Keratinocyte (primary cell): ENCODE measurements at regions not wholly inside any gene's neighbourhood (a gene's known extent, or its start where the extent isn't known, plus 50 kb on each side); places are given as distances from the start of the nearest gene placed in this dataset.
"Not testable (repeated sequence)": the region's sequence is repeated elsewhere in the genome, so short reads cannot be mapped to it uniquely, and the experiment has no call there.

Experiments used
- DNase-seq: peaks from one replicate; pipeline ENCODE4 v3.0.0-alpha.2; 2011; ENCODE audit warnings: low read depth, missing footprints, low spot score
- FAIRE-seq: peaks from 2 replicates; lab custom pipeline; 2011; peaks lifted over from hg19 to GRCh38; lab: Jason Lieb, UNC
- H2AFZ ChIP-seq: 2 replicates; pipeline ENCODE4 v1.6.0; 2012; ENCODE audit warnings: low read length, control low read depth, inconsistent platforms; ENCODE audit not compliant: control insufficient read depth
- H3K27ac ChIP-seq: 2 replicates; pipeline ENCODE4 v1.5.1; 2011; ENCODE audit warnings: low read length; ENCODE audit not compliant: control insufficient read depth, insufficient read depth
- H3K27me3 ChIP-seq: 3 replicates; pipeline ENCODE4 v1.6.0; 2011; ENCODE audit warnings: low read length; ENCODE audit not compliant: control insufficient read depth, insufficient read depth; ENCODE audit errors: extremely low read depth
- H3K36me3 ChIP-seq, 2 experiments: 2 replicates in 1 of 2; 3 replicates in 1 of 2; pipeline ENCODE4 v1.5.1; 2011; ENCODE audit warnings: low read length in 2 of 2, mild to moderate bottlenecking in 1 of 2; ENCODE audit not compliant: control insufficient read depth in 2 of 2, insufficient read depth in 2 of 2; ENCODE audit errors: extremely low read depth in 1 of 2
- H3K4me1 ChIP-seq: 3 replicates; pipeline ENCODE4 v1.5.1; 2011; ENCODE audit warnings: low read length; ENCODE audit not compliant: control insufficient read depth, insufficient read depth; ENCODE audit errors: extremely low read depth
- H3K4me2 ChIP-seq: 3 replicates; pipeline ENCODE4 v1.6.0; 2011; ENCODE audit warnings: low read depth, low read length; ENCODE audit not compliant: control insufficient read depth, insufficient read depth; ENCODE audit errors: extremely low read depth
- H3K4me3 ChIP-seq, 3 experiments: fragments of 200-600 bp in 1 of 3; sonication (generic) in 1 of 3; 2 replicates in 2 of 3; 3 replicates in 1 of 3; pipeline ENCODE4 v1.5.1; 2011 to 2016; ENCODE audit warnings: low read length in 3 of 3, mild to moderate bottlenecking in 3 of 3, control low read depth in 2 of 3, inconsistent platforms in 1 of 3, low read depth in 1 of 3, mixed read lengths in 1 of 3, mixed run types in 1 of 3, moderate library complexity in 1 of 3; ENCODE audit not compliant: control insufficient read depth in 2 of 3, insufficient read depth in 2 of 3; ENCODE audit errors: extremely low read depth in 1 of 3
- H3K79me2 ChIP-seq: 2 replicates; pipeline ENCODE4 v1.6.0; 2012; ENCODE audit warnings: low read length; ENCODE audit not compliant: control insufficient read depth, insufficient read depth
- H3K9ac ChIP-seq: 3 replicates; pipeline ENCODE4 v1.6.0; 2011; ENCODE audit warnings: low read length; ENCODE audit not compliant: control insufficient read depth, insufficient read depth; ENCODE audit errors: extremely low read depth
- H3K9me1 ChIP-seq: 3 replicates; pipeline ENCODE4 v1.6.0; 2011; ENCODE audit warnings: low read length; ENCODE audit not compliant: control insufficient read depth, insufficient read depth; ENCODE audit errors: extremely low read depth
- H3K9me3 ChIP-seq: 2 replicates; pipeline ENCODE4 v1.5.1; 2012; ENCODE audit warnings: low read depth, low read length; ENCODE audit not compliant: control insufficient read depth
- H4K20me1 ChIP-seq: 3 replicates; pipeline ENCODE4 v1.6.0; 2011; ENCODE audit warnings: low read length; ENCODE audit not compliant: control insufficient read depth, insufficient read depth; ENCODE audit errors: extremely low read depth
- CTCF ChIP-seq, 3 experiments: IDR thresholded peaks in 1 of 3; conservative IDR thresholded peaks in 1 of 3; optimal IDR thresholded peaks in 1 of 3; 2 replicates in 2 of 3; 3 replicates in 1 of 3; pipeline versions ENCODE3 to v1.5.1; 2011; ENCODE audit warnings: low read length in 3 of 3, mild to moderate bottlenecking in 3 of 3, moderate library complexity in 2 of 3, control low read depth in 1 of 3, inconsistent platforms in 1 of 3; ENCODE audit not compliant: insufficient read depth in 2 of 3; ENCODE audit errors: extremely low read depth in 1 of 3
- EZH2 ChIP-seq: IDR thresholded peaks from one replicate; pipeline ENCODE4 v1.6.1; 2012; ENCODE audit warnings: inconsistent platforms, mild to moderate bottlenecking, low read length, moderate library complexity
- dilution Hi-C: fragments of 300-500 bp; cut with MboI; formaldehyde crosslinking; loops from one replicate; pipeline ENCODE4 v1.7.0; 2020; ENCODE audit warnings: low sequenced_read_pairs; ENCODE audit not compliant: extremely low pct_ligation_motif_present

DNA sequence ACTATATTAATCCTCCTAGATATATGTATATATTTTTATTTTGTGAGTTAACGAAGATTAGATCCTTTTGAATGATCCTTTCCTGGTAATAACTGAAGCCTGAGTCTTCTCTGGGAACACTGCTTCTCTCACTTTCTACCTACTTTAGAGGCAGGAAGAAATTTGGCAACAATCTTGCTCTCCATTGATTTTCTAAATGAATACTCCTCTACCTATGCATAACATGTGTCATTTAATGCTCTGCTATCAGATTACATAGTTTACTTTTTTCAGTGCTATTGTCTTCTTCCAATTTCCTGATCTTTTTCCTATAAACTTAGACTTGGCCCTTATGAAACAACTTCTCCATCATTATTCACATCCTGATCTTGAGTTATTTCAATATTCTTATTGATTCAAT, 60.4 kb upstream of the PDHA2 start:
- no peaks in the 10 kb centered on the region for H3K4me1 ChIP-seq
- H4K20me1 ChIP-seq: no peaks in the 10 kb centered on the region
- no peak overlapping the region for H3K27ac ChIP-seq
- no peak overlapping the region for H2AFZ ChIP-seq
- H3K4me2 ChIP-seq: no peak overlapping the region
- no peaks in the 10 kb centered on the region for H3K9me3 ChIP-seq
- H3K9me1 ChIP-seq: no peaks in the 10 kb centered on the region
- FAIRE-seq (no peak), DNase-seq (no peak)
- dilution Hi-C loops: no loop called here
- no peaks in the 10 kb centered on the region for H3K27me3 ChIP-seq
- TF ChIP-seq EZH2: no peak
- TF ChIP-seq CTCF (optimal IDR thresholded peaks at IDR 0.05 in 1 of 3, IDR thresholded peaks at IDR 0.05 in 1 of 3, conservative IDR thresholded peaks at IDR 0.05 in 1 of 3; ENCODE audit: extremely low read depth in 1 of 3, insufficient read depth in 2 of 3, low read length in 3 of 3): no peak
- H3K79me2 ChIP-seq: no peaks in the 10 kb centered on the region
- no peak overlapping the region for H3K9ac ChIP-seq
- no peaks in the 10 kb centered on the region for H3K36me3 ChIP-seq
- H3K4me3 ChIP-seq: no peak overlapping the region

DNA sequence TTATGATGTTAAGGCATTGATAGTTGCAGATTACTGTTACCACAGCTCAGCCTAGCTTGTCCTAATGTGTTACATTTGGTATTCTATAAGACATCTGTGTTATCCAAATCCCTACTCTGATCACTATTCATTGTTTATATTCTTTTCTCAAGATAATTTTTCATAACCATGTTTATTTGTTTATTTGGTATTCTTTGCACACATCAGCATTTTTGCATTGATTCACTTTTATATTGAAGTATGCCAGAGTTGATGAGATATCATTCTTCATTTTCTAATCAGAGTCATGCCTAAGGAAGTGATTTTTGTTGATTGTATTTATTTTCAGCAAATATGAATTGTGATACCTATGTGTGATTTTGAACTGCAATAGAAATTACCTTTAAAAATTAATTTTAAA, 61.2 kb upstream of the PDHA2 start:
- no peak overlapping the region for H3K4me2 ChIP-seq
- no peak overlapping the region for H3K27ac ChIP-seq
- no peak for TF ChIP-seq EZH2
- TF ChIP-seq CTCF (optimal IDR thresholded peaks at IDR 0.05 in 1 of 3, IDR thresholded peaks at IDR 0.05 in 1 of 3, conservative IDR thresholded peaks at IDR 0.05 in 1 of 3; ENCODE audit: extremely low read depth in 1 of 3, insufficient read depth in 2 of 3, low read length in 3 of 3): no peak
- no peaks in the 10 kb centered on the region for H3K36me3 ChIP-seq
- H3K4me1 ChIP-seq: no peaks in the 10 kb centered on the region
- dilution Hi-C loops: no loop called here
- H3K9me3 ChIP-seq: no peaks in the 10 kb centered on the region
- H3K9ac ChIP-seq: no peak overlapping the region
- no peak overlapping the region for H2AFZ ChIP-seq
- H4K20me1 ChIP-seq: no peaks in the 10 kb centered on the region
- DNase-seq (no peak), FAIRE-seq (no peak)
- H3K79me2 ChIP-seq: no peaks in the 10 kb centered on the region
- no peak overlapping the region for H3K4me3 ChIP-seq
- H3K9me1 ChIP-seq: no peaks in the 10 kb centered on the region
- no peaks in the 10 kb centered on the region for H3K27me3 ChIP-seq

DNA sequence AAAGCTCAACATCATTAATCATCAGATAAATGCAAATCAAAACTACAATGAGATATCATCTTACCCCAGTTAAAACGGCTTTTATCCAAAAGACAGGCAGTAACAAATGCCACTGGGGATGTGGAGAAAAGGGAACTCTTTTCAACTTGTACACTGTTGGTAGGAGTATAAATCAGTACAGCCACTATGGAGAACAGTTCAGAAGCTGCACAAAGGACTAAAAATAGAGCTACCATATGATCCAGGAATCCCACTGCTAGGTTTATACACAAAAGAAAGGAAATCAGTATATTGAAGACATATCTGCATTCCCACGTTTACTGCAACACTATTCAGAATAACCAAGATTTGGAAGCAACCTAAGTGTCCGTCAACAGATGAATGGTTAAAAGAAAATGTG, 69.3 kb upstream of the PDHA2 start:
- FAIRE-seq, H3K79me2 ChIP-seq, H2AFZ ChIP-seq, H3K4me1 ChIP-seq, dilution Hi-C loops, H3K9me3 ChIP-seq, H3K4me2 ChIP-seq, H4K20me1 ChIP-seq, H3K4me3 ChIP-seq, H3K27me3 ChIP-seq, H3K36me3 ChIP-seq, H3K9me1 ChIP-seq, H3K27ac ChIP-seq, DNase-seq, H3K9ac ChIP-seq: not testable (repeated sequence)
